Upper lobe of left lung (tissue), 6 donors: ENCODE measurements at regions not wholly inside any gene's neighbourhood (a gene's known extent, or its start where the extent isn't known, plus 50 kb on each side); places are given as distances from the start of the nearest gene placed in this dataset.
A peak's percentile ranks its signal among the peaks of the same experiment; 100 is the strongest.
"Not testable (repeated sequence)": the region's sequence is repeated elsewhere in the genome, so short reads cannot be mapped to it uniquely, and the experiment has no call there.

Source experiments
- ATAC-seq, 2 donors: fragments of 200-7000 bp; cut with Tn5 transposase; one replicate each; pipeline ENCODE4 v1.9.1; 2022; ENCODE audit warnings: mild to moderate bottlenecking in 2 of 2, moderate library complexity in 2 of 2; ENCODE audit not compliant: low FRiP score in 2 of 2
- DNase-seq, 2 donors: peaks; one replicate each; pipeline ENCODE4 v3.0.0-alpha.2; 2019 to 2020
- H3K27ac ChIP-seq, 4 donors: fragments of 200-600 bp; sonication (generic); one replicate each; pipeline ENCODE4 v1.5.1; 2016 to 2019
- H3K27me3 ChIP-seq, 4 donors: fragments of 200-600 bp; sonication (generic); one replicate each; pipeline ENCODE4 v1.5.1; 2017 to 2019
- H3K36me3 ChIP-seq, 4 donors: fragments of 200-600 bp; sonication (generic); one replicate each; pipeline ENCODE4 v1.5.1; 2016 to 2019
- H3K4me1 ChIP-seq, 4 donors: fragments of 200-600 bp; sonication (generic); one replicate each; pipeline ENCODE4 v1.5.1; 2018 to 2019
- H3K4me3 ChIP-seq, 4 donors: fragments of 200-600 bp; sonication (generic); one replicate each; pipeline ENCODE4 v1.5.1; 2017 to 2019; ENCODE audit warnings: mild to moderate bottlenecking in 2 of 4, moderate library complexity in 1 of 4
- H3K9me3 ChIP-seq, 4 donors: fragments of 200-600 bp; sonication (generic); one replicate each; pipeline ENCODE4 v1.5.1; 2018 to 2019
- EP300 ChIP-seq, 4 donors: sonication (generic); formaldehyde crosslinking; IDR thresholded peaks; one replicate each; pipeline ENCODE4 v1.5.1; 2017; ENCODE audit warnings: antibody characterized with exemption in 4 of 4, control low read depth in 2 of 4
- POLR2A ChIP-seq, 4 donors: fragments of 450-650 bp; IDR thresholded peaks; one replicate each; pipeline ENCODE4 v1.5.1; 2016 to 2017; ENCODE audit warnings: antibody characterized with exemption in 4 of 4, mild to moderate bottlenecking in 2 of 4
- POLR2AphosphoS5 ChIP-seq, 2 donors: sonication (generic); formaldehyde crosslinking; IDR thresholded peaks; one replicate each; pipeline ENCODE4 v1.5.1; 2017; ENCODE audit warnings: antibody characterized with exemption in 2 of 2
- WGBS, 2 donors: methylation state at CpG; one replicate each; pipeline ENCODE4 v1.1.5; 2017 to 2018; 5-methylcytosine and 5-hydroxymethylcytosine counted together
- TF ChIP-seq, protein P1 (sequence below), 6 experiments: fragments of 450-650 bp in 4 of 6; fragments of 200-600 bp in 2 of 6; sonication (generic) in 2 of 6; IDR thresholded peaks; one replicate each; pipeline ENCODE4 v1.5.1; 2016 to 2019; ENCODE audit warnings: antibody characterized with exemption in 6 of 6
- donor health status: DM: no; HTN: no; CAD: no; lungs with moderate emphysema.
- donor health status: DM: no; HTN: yes; CAD: no; lungs with severe emphysema.

DNA sequence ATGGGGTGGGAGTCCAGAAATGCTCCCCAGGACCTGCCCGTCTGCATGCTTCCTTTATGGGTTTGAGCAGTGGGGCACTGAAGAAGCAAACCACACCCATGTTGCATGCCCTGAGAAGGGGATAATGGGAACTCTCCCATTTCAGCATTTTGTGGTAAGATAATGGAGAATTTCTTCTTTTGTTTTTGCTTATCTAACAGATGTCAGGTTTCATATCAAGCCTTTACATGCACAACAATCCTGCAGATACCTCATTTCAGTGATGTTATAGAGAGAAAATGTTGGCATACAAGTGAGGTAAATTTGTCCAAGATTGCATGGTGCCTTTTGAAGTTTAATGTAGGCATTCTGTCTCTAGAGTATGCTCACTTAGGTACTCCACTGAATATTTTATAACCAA is 177.0 kb downstream of the ALX1 start:
- Histone ChIP-seq H3K27ac (no peak overlapping the region), H3K9me3 (no peaks in the 10 kb centered on the region), H3K27me3 (no peaks in the 10 kb centered on the region), H3K4me1 (no peaks in the 10 kb centered on the region), H3K36me3 (no peaks in the 10 kb centered on the region), H3K4me3 (no peak overlapping the region)
- no peak for DNase-seq
- ATAC-seq: no peak
- TF ChIP-seq EP300 (IDR thresholded peaks at IDR 0.05) (no peak), POLR2A (IDR thresholded peaks at IDR 0.05) (no peak), POLR2AphosphoS5 (IDR thresholded peaks at IDR 0.05) (no peak)
- TF ChIP-seq, protein P1, sequence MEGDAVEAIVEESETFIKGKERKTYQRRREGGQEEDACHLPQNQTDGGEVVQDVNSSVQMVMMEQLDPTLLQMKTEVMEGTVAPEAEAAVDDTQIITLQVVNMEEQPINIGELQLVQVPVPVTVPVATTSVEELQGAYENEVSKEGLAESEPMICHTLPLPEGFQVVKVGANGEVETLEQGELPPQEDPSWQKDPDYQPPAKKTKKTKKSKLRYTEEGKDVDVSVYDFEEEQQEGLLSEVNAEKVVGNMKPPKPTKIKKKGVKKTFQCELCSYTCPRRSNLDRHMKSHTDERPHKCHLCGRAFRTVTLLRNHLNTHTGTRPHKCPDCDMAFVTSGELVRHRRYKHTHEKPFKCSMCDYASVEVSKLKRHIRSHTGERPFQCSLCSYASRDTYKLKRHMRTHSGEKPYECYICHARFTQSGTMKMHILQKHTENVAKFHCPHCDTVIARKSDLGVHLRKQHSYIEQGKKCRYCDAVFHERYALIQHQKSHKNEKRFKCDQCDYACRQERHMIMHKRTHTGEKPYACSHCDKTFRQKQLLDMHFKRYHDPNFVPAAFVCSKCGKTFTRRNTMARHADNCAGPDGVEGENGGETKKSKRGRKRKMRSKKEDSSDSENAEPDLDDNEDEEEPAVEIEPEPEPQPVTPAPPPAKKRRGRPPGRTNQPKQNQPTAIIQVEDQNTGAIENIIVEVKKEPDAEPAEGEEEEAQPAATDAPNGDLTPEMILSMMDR (IDR thresholded peaks at IDR 0.05): no peak
- 75 to 87% methylated on average over 1 of the region's 1 CpG for WGBS, 2 donors

DNA sequence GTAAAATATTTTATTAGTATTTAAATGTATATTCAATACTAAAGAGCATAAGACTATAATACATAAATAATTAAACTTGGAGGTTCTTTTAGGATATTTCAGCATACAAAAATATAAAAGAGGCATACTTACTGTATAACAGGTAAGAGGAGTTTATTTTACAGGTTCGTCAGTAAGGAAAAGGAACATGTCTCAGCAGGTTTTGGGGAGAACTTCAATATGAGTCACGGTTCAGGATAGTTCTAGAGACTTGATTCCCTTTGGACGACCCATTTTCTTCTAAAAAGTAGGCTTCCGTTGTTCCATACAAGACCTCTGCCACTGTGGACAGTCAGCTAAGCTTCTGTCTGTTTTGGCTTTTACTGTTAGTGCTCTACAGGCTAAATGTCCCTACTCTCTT is 181.1 kb downstream of the ALX1 start:
- Histone ChIP-seq H3K27me3 (no peaks in the 10 kb centered on the region), H3K4me1 (no peaks in the 10 kb centered on the region), H3K27ac (no peak overlapping the region), H3K36me3 (no peaks in the 10 kb centered on the region), H3K9me3 (no peaks in the 10 kb centered on the region), H3K4me3 (no peak overlapping the region)
- TF ChIP-seq, protein P1 (IDR thresholded peaks at IDR 0.05): no peak
- TF ChIP-seq POLR2AphosphoS5 (IDR thresholded peaks at IDR 0.05) (no peak), EP300 (IDR thresholded peaks at IDR 0.05) (no peak), POLR2A (IDR thresholded peaks at IDR 0.05) (no peak)
- WGBS, 2 donors: 87 to 92% methylated on average over 4 of the region's 4 CpGs
- ATAC-seq (no peak), DNase-seq (no peak)

GRCh38 chr12:85462888-85463287 is 182.9 kb downstream of the ALX1 start:
- Histone ChIP-seq H3K36me3 (no peaks in the 10 kb centered on the region), H3K9me3 (no peaks in the 10 kb centered on the region), H3K27ac (no peak overlapping the region), H3K27me3 (no peaks in the 10 kb centered on the region), H3K4me1 (no peaks in the 10 kb centered on the region), H3K4me3 (no peak overlapping the region)
- ATAC-seq (no peak), DNase-seq (no peak)
- WGBS, 2 donors: 64 to 78% methylated on average over 4 of the region's 4 CpGs
- TF ChIP-seq POLR2A (IDR thresholded peaks at IDR 0.05): no peak
- no peak for TF ChIP-seq EP300 (IDR thresholded peaks at IDR 0.05)
- no peak for TF ChIP-seq POLR2AphosphoS5 (IDR thresholded peaks at IDR 0.05)
- TF ChIP-seq, protein P1 (IDR thresholded peaks at IDR 0.05): no peak

GRCh38 chr12:85466890-85467289 is 186.9 kb downstream of the ALX1 start:
- no peaks in the 10 kb centered on the region for H3K9me3 ChIP-seq
- H3K27ac ChIP-seq: no peak overlapping the region
- H3K4me1 ChIP-seq: peaks cover 5 to 12% (median 9%) of the 10 kb centered on the region in 4 donors
- H3K4me3 ChIP-seq: no peak overlapping the region
- TF ChIP-seq EP300 (IDR thresholded peaks at IDR 0.05) (no peak), POLR2AphosphoS5 (IDR thresholded peaks at IDR 0.05) (no peak), POLR2A (IDR thresholded peaks at IDR 0.05) (no peak)
- TF ChIP-seq, protein P1 (IDR thresholded peaks at IDR 0.05): no peak
- H3K36me3 ChIP-seq: no peaks in the 10 kb centered on the region
- DNase-seq: no peak
- H3K27me3 ChIP-seq: no peaks in the 10 kb centered on the region
- ATAC-seq: no peak

DNA sequence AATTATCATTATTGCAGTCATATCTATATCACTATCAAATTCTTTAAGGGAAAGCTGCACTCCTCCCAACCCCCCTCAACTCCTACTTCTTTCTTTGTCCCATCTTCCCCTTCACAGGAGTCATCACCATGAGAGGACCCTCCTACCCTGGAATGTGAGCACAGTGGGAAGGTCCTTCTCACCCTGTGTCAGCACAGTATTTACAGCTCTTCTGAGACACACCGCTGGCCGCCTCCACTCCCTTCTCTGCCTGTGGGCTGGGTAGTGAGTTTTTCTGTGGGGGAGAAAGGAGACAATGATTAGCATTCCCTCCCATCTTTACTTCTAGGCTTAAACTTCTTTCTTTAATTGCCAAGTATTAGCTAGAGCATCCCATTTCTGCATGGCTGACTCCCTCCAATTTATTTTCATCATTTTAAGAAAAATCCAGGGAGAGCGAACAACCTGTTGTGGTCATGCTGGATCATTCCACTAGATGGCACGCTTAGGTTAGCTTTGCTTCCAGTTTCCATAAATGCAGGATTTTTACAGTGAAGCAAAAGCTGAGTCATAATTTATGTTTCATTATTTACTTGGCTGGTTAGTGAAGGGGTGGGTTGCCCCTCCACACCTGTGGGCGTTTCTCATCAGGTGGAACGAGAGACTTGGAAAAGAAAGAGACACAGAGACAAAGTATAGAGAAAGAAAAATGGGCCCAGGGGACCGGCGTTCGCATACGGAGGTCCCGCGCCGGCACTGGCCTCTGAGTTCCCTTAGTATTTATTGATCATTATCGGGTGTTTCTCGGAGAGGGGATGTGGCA is 188.5 kb downstream of the ALX1 start:
- Histone ChIP-seq H3K27me3 (no peaks in the 10 kb centered on the region), H3K36me3 (no peaks in the 10 kb centered on the region), H3K4me1 (peaks cover 5 to 12% (median 9%) of the 10 kb centered on the region in 4 donors), H3K4me3 (peak overlapping the region in 3 of 4 donors; percentile 30 to 49 (median 44)), H3K9me3 (no peaks in the 10 kb centered on the region), H3K27ac (peak overlapping the region; percentile 37 to 71 (median 59))
- no peak for TF ChIP-seq EP300 (IDR thresholded peaks at IDR 0.05)
- TF ChIP-seq, protein P1 (IDR thresholded peaks at IDR 0.05): peak; percentile 56 to 85 (median 70)
- ATAC-seq (peak; percentile 91 to 94), DNase-seq (peak; percentile 18 to 43)
- WGBS, 2 donors: 13 to 14% methylated on average over 15 of the region's 15 CpGs

GRCh38 chr12:85469158-85470086 is 189.4 kb downstream of the ALX1 start:
- ATAC-seq, H3K9me3 ChIP-seq, H3K27me3 ChIP-seq, H3K36me3 ChIP-seq: not testable (repeated sequence)
- DNase-seq: peak in 1 of 2 donors; percentile 58
- Histone ChIP-seq H3K4me3 (peak overlapping the region in 3 of 4 donors; percentile 30 to 49 (median 44)), H3K4me1 (peaks cover 5 to 12% (median 9%) of the 10 kb centered on the region in 4 donors), H3K27ac (peak overlapping the region; percentile 37 to 71 (median 59))
- 11 to 31% methylated on average over 4 to 5 of the region's 5 CpGs for WGBS, 2 donors
